Tibial nerve (tissue), 4 donors: ENCODE measurements at regions not wholly inside any gene's neighbourhood (a gene's known extent, or its start where the extent isn't known, plus 50 kb on each side); places are given as distances from the start of the nearest gene placed in this dataset.

Experiments used
- DNase-seq, 2 donors: peaks; one replicate each; pipeline ENCODE4 v3.0.0-alpha.2; 2019; ENCODE audit warnings: low spot score in 2 of 2
- H3K27ac ChIP-seq, 4 donors: fragments of 200-600 bp; sonication (generic) in 3 of 4; one replicate each; pipeline ENCODE4 v1.5.1; 2017 to 2019; ENCODE audit warnings: mild to moderate bottlenecking in 1 of 4
- H3K27me3 ChIP-seq, 2 donors: fragments of 200-600 bp; sonication (generic) in 1 of 2; one replicate each; pipeline versions ENCODE4 v1.5.1 to v1.6.0; 2017 to 2019
- H3K36me3 ChIP-seq, 3 donors: fragments of 200-600 bp; sonication (generic); one replicate each; pipeline ENCODE4 v1.5.1; 2018 to 2019
- H3K4me1 ChIP-seq, 4 donors: fragments of 200-600 bp; sonication (generic) in 3 of 4; one replicate each; pipeline ENCODE4 v1.5.1; 2017 to 2019
- H3K4me3 ChIP-seq, 4 donors: fragments of 200-600 bp; sonication (generic) in 3 of 4; one replicate each; pipeline ENCODE4 v1.5.1; 2017 to 2019; ENCODE audit warnings: mild to moderate bottlenecking in 1 of 4, moderate library complexity in 1 of 4
- H3K9me3 ChIP-seq, 4 donors: fragments of 200-600 bp; sonication (generic) in 3 of 4; one replicate each; pipeline ENCODE4 v1.5.1; 2017 to 2019
- CTCF ChIP-seq, 5 experiments: fragments of 200-600 bp in 3 of 5; fragments of 450-650 bp in 2 of 5; sonication (generic) in 3 of 5; IDR thresholded peaks; one replicate each; pipeline ENCODE4 v1.5.1; 2016 to 2019; ENCODE audit warnings: antibody characterized with exemption in 5 of 5, mild to moderate bottlenecking in 3 of 5, moderate library complexity in 2 of 5
- EP300 ChIP-seq, 2 donors: sonication (generic); formaldehyde crosslinking; IDR thresholded peaks; one replicate each; pipeline ENCODE4 v1.6.1; 2017; ENCODE audit warnings: antibody characterized with exemption in 2 of 2, mild to moderate bottlenecking in 1 of 2
- POLR2A ChIP-seq, 2 donors: fragments of 450-650 bp; IDR thresholded peaks; one replicate each; pipeline ENCODE4 v1.6.1; 2017; ENCODE audit warnings: antibody characterized with exemption in 2 of 2, mild to moderate bottlenecking in 2 of 2, moderate library complexity in 2 of 2
- whole genome bisulfite sequencing, 2 donors: methylation state at CpG; one replicate each; pipeline ENCODE4 v1.1.5; 2018; 5-methylcytosine and 5-hydroxymethylcytosine counted together

- DNase-seq, result no peak
- Histone ChIP-seq H3K27ac (no peak overlapping the region), H3K36me3 (no peaks in the 10 kb centered on the region), H3K4me1 (no peaks in the 10 kb centered on the region), H3K4me3 (no peak overlapping the region), H3K27me3 (no peaks in the 10 kb centered on the region), H3K9me3 (no peaks in the 10 kb centered on the region)
- TF ChIP-seq EP300 (IDR thresholded peaks at IDR 0.05), result no peak
- no peak for TF ChIP-seq POLR2A (IDR thresholded peaks at IDR 0.05)
- TF ChIP-seq CTCF (IDR thresholded peaks at IDR 0.05), result no peak
- WGBS, 2 donors, result 41 to 53% methylated on average over 4 of the region's 4 CpGs
Measured at GRCh38 chr12:97038834-97039233, 131.8 kb downstream of the NEDD1 start.

- H3K9me3 ChIP-seq, result no peaks in the 10 kb centered on the region
- DNase-seq, result no peak
- TF ChIP-seq CTCF (IDR thresholded peaks at IDR 0.05) (no peak), POLR2A (IDR thresholded peaks at IDR 0.05) (no peak), EP300 (IDR thresholded peaks at IDR 0.05) (no peak)
- H3K27me3 ChIP-seq, result no peaks in the 10 kb centered on the region
- no peak overlapping the region for H3K27ac ChIP-seq
- 91 to 94% methylated on average over 1 of the region's 1 CpG for whole genome bisulfite sequencing, 2 donors
- H3K4me1 ChIP-seq, result no peaks in the 10 kb centered on the region
- H3K4me3 ChIP-seq, result no peak overlapping the region
- H3K36me3 ChIP-seq, result no peaks in the 10 kb centered on the region
Measured at GRCh38 chr12:97046901-97047300, 139.8 kb downstream of the NEDD1 start.

- no peak for DNase-seq
- Histone ChIP-seq H3K27me3 (no peaks in the 10 kb centered on the region), H3K4me1 (no peaks in the 10 kb centered on the region), H3K27ac (no peak overlapping the region), H3K4me3 (no peak overlapping the region), H3K36me3 (no peaks in the 10 kb centered on the region), H3K9me3 (no peaks in the 10 kb centered on the region)
- no peak for TF ChIP-seq POLR2A (IDR thresholded peaks at IDR 0.05)
- no peak for TF ChIP-seq EP300 (IDR thresholded peaks at IDR 0.05)
- no peak for TF ChIP-seq CTCF (IDR thresholded peaks at IDR 0.05)
Measured at GRCh38 chr12:97047361-97047760, 140.3 kb downstream of the NEDD1 start.

- WGBS, 2 donors, result 52 to 55% methylated on average over 4 of the region's 4 CpGs
- no peak for DNase-seq
- no peak overlapping the region for H3K27ac ChIP-seq
- H3K27me3 ChIP-seq, result no peaks in the 10 kb centered on the region
- no peaks in the 10 kb centered on the region for H3K4me1 ChIP-seq
- H3K9me3 ChIP-seq, result no peaks in the 10 kb centered on the region
- H3K4me3 ChIP-seq, result no peak overlapping the region
- H3K36me3 ChIP-seq, result no peaks in the 10 kb centered on the region
- TF ChIP-seq CTCF (IDR thresholded peaks at IDR 0.05) (no peak), EP300 (IDR thresholded peaks at IDR 0.05) (no peak), POLR2A (IDR thresholded peaks at IDR 0.05) (no peak)
Measured at GRCh38 chr12:97048421-97049035, 141.5 kb downstream of the NEDD1 start.

GRCh38 chr12:97050509-97050908 lies 143.5 kb downstream of the NEDD1 start:
- no peaks in the 10 kb centered on the region for H3K27me3 ChIP-seq
- H3K36me3 ChIP-seq, result no peaks in the 10 kb centered on the region
- no peaks in the 10 kb centered on the region for H3K9me3 ChIP-seq
- no peak overlapping the region for H3K27ac ChIP-seq
- no peak for DNase-seq
- H3K4me1 ChIP-seq, result no peaks in the 10 kb centered on the region
- no peak for TF ChIP-seq CTCF (IDR thresholded peaks at IDR 0.05)
- TF ChIP-seq EP300 (IDR thresholded peaks at IDR 0.05), result no peak
- no peak for TF ChIP-seq POLR2A (IDR thresholded peaks at IDR 0.05)
- 71 to 82% methylated on average over 5 of the region's 5 CpGs for WGBS, 2 donors
- H3K4me3 ChIP-seq, result no peak overlapping the region
